SH-SY5Y (cell line): ENCODE measurements at regions not wholly inside any gene's neighbourhood (a gene's known extent, or its start where the extent isn't known, plus 50 kb on each side); places are given as distances from the start of the nearest gene placed in this dataset.

ENCODE experiments used
- GATA2 ChIP-seq: IDR thresholded peaks from 2 replicates; pipeline ENCODE4 v1.6.1; 2011; ENCODE audit warnings: mild to moderate bottlenecking, low read depth, low read length
- GATA3 ChIP-seq: IDR thresholded peaks from 2 replicates; pipeline ENCODE4 v1.6.1; 2011; ENCODE audit warnings: low read depth, mild to moderate bottlenecking, low read length, moderate library complexity

DNA sequence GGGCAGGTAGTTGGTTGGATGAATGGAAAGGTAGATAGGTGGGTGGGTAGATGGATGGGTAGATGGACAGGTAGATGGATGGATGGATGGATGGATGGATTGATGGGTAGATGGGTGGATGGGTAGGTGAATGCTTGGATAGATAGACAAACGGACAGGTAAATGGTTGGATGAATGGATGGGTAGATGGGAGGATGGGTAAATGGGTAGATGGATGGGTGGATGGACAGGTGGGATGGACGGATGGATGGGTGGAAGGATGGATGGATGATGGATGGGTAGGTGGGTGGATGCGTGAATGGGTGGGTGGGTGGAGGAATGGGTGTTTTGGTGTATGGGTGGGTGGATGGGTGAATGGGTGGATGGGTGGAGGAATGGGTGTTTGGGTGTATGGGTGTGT, 50.1 kb upstream of the ASAP2 start:
- no peak for TF ChIP-seq GATA2
- no peak for TF ChIP-seq GATA3
